GM23338 (cell line): ENCODE measurements at regions not wholly inside any gene's neighbourhood (a gene's known extent, or its start where the extent isn't known, plus 50 kb on each side); places are given as distances from the start of the nearest gene placed in this dataset.

ENCODE experiments used
- CREB1 ChIP-seq: fragments of 250-450 bp; sonication (Bioruptor Pico); IDR thresholded peaks from 2 replicates; pipeline ENCODE4 v1.5.0; 2020; ENCODE audit warnings: low read depth, mild to moderate bottlenecking, moderate library complexity
- EZH2phosphoT487 ChIP-seq: fragments of 200-600 bp; sonication (generic); IDR thresholded peaks from one replicate; pipeline ENCODE4 v1.8.1; 2018; ENCODE audit warnings: antibody characterized with exemption; ENCODE audit not compliant: unreplicated experiment
- REST ChIP-seq: IDR thresholded peaks from one replicate; pipeline ENCODE4 v1.6.1; 2018; ENCODE audit warnings: antibody characterized with exemption; ENCODE audit not compliant: unreplicated experiment
- ZNF114 ChIP-seq: fragments of 250-450 bp; sonication (Bioruptor Pico); IDR thresholded peaks from 2 replicates; pipeline ENCODE4 v1.5.0; 2020; ENCODE audit warnings: mild to moderate bottlenecking, moderate library complexity
- ZNF462 ChIP-seq: fragments of 250-450 bp; sonication (Bioruptor Pico); IDR thresholded peaks from 2 replicates; pipeline ENCODE4 v1.5.0; 2020; ENCODE audit warnings: mild to moderate bottlenecking, moderate library complexity

- TF ChIP-seq ZNF462 (no peak), EZH2phosphoT487 (no peak), CREB1 (CRISPR knock-in tag) (no peak), REST (no peak), ZNF114 (CRISPR knock-in tag) (no peak)
Observed at GRCh38 chr5:58107704-58108103, 352.2 kb downstream of the PLK2 start (continued).
